OCI-LY7 (cell line): ENCODE measurements at regions not wholly inside any gene's neighbourhood (a gene's known extent, or its start where the extent isn't known, plus 50 kb on each side); places are given as distances from the start of the nearest gene placed in this dataset.
"Not testable (repeated sequence)": the region's sequence is repeated elsewhere in the genome, so short reads cannot be mapped to it uniquely, and the experiment has no call there.

Source experiments
- BruUV-seq: library from RNA; stranded (reverse); fragments of 400-500 nt; replicated peaks from 2 replicates; lab custom pipeline; 2021; lab: Mats Ljungman, UMichigan
- CTCF ChIA-PET: fragments of 300-600 bp; sonication (Branson Sonifier 250); formaldehyde crosslinking; loops from one replicate; lab custom pipeline; 2022; ENCODE audit warnings: antibody characterized with exemption; ENCODE audit not compliant: unreplicated experiment; lab: Charles Lee
- POLR2A ChIA-PET: fragments of 300-600 bp; sonication (Branson Sonifier 250); formaldehyde crosslinking; loops from one replicate; lab custom pipeline; 2022; ENCODE audit warnings: antibody characterized with exemption; lab: Charles Lee
- DNase-seq: peaks from one replicate; pipeline ENCODE4 v3.0.0-alpha.2; 2015; ENCODE audit warnings: low spot score
- H2AFZ ChIP-seq: fragments of 200-600 bp; sonication (generic), shearing (Covaris generic); 2 replicates; pipeline ENCODE4 v1.6.1; 2014; ENCODE audit warnings: mild to moderate bottlenecking, antibody characterized with exemption, low read length, moderate library complexity
- H3K27ac ChIP-seq: fragments of 200-600 bp; sonication (generic); 2 replicates; pipeline ENCODE4 v1.5.1; 2014; ENCODE audit warnings: mixed run types, low read depth, mild to moderate bottlenecking, moderate library complexity, low read length, inconsistent platforms; ENCODE audit not compliant: poor library complexity, severe bottlenecking
- H3K36me3 ChIP-seq: fragments of 200-600 bp; sonication (generic); 2 replicates; pipeline ENCODE4 v1.6.1; 2014; ENCODE audit warnings: mild to moderate bottlenecking, antibody characterized with exemption, low read length, moderate library complexity, mixed read lengths; ENCODE audit not compliant: insufficient read depth
- H3K4me1 ChIP-seq: fragments of 200-600 bp; sonication (generic); 2 replicates; pipeline ENCODE4 v1.5.1; 2014; ENCODE audit warnings: mild to moderate bottlenecking, low read length; ENCODE audit not compliant: insufficient read depth, poor library complexity, severe bottlenecking
- H3K4me2 ChIP-seq: fragments of 200-600 bp; sonication (generic); 2 replicates; pipeline ENCODE4 v1.6.1; 2014; ENCODE audit warnings: mild to moderate bottlenecking, low read length
- H3K4me3 ChIP-seq: fragments of 200-600 bp; sonication (generic); 2 replicates; pipeline ENCODE4 v1.5.1; 2014; ENCODE audit warnings: mild to moderate bottlenecking, low read depth, low read length; ENCODE audit not compliant: poor library complexity, severe bottlenecking
- H3K79me2 ChIP-seq: fragments of 200-600 bp; sonication (generic); 2 replicates; pipeline ENCODE4 v1.6.1; 2016; ENCODE audit warnings: low read depth, mild to moderate bottlenecking, low read length, moderate library complexity, mixed read lengths; ENCODE audit not compliant: insufficient read depth
- H3K9me2 ChIP-seq: fragments of 200-600 bp; sonication (generic); 2 replicates; pipeline ENCODE4 v1.6.1; 2016; ENCODE audit warnings: mild to moderate bottlenecking, low read length, mixed read lengths; ENCODE audit not compliant: insufficient read depth
- H3K9me3 ChIP-seq: fragments of 200-600 bp; sonication (generic); 2 replicates; pipeline ENCODE4 v1.6.1; 2014; ENCODE audit warnings: mild to moderate bottlenecking, mixed run types, low read length, mixed read lengths
- H4K20me1 ChIP-seq: fragments of 200-600 bp; sonication (generic); 2 replicates; pipeline ENCODE4 v1.6.1; 2014; ENCODE audit warnings: mild to moderate bottlenecking, antibody characterized with exemption, low read length, moderate library complexity, mixed read lengths; ENCODE audit not compliant: insufficient read depth
- CTCF ChIP-seq: fragments of 200-600 bp; sonication (generic); conservative IDR thresholded peaks from 2 replicates; pipeline ENCODE4 v1.5.1; 2014; ENCODE audit warnings: mild to moderate bottlenecking, antibody characterized with exemption, low read length, moderate library complexity, mixed read lengths
- EZH2phosphoT487 ChIP-seq: fragments of 200-600 bp; sonication (generic); IDR thresholded peaks from 2 replicates; pipeline ENCODE4 v1.6.1; 2018; ENCODE audit warnings: low read depth, borderline replicate concordance, mild to moderate bottlenecking, mixed run types, antibody characterized with exemption, low read length, moderate library complexity, mixed read lengths
- intact Hi-C: fragments of 100-400 bp; cut with micrococcal nuclease; formaldehyde crosslinking; loops from one replicate; pipeline ENCODE4 v1.10.0; 2022; ENCODE audit not compliant: unreplicated experiment

GRCh38 chr10:16156681-16157080, 280.1 kb upstream of the PTER start:
- H3K79me2 ChIP-seq = no peaks in the 10 kb centered on the region
- TF ChIP-seq EZH2phosphoT487 (no peak), CTCF (no peak)
- H3K4me2 ChIP-seq = no peak overlapping the region
- H3K27ac ChIP-seq = no peak overlapping the region
- no peak for DNase-seq
- POLR2A ChIA-PET = no interaction called here
- no peak overlapping the region for H3K4me3 ChIP-seq
- CTCF ChIA-PET = no interaction called here
- no peaks in the 10 kb centered on the region for H3K4me1 ChIP-seq
- H3K9me3 ChIP-seq = no peaks in the 10 kb centered on the region
- H3K36me3 ChIP-seq = no peaks in the 10 kb centered on the region
- intact Hi-C loops = no loop called here
- H3K9me2 ChIP-seq = no peaks in the 10 kb centered on the region
- no TSS peak for BruUV-seq
- H2AFZ ChIP-seq = no peak overlapping the region
- H4K20me1 ChIP-seq = no peaks in the 10 kb centered on the region

GRCh38 chr10:16165067-16165466, 271.7 kb upstream of the PTER start:
- H3K4me1 ChIP-seq, H2AFZ ChIP-seq, H3K9me2 ChIP-seq, H3K36me3 ChIP-seq, H3K9me3 ChIP-seq, CTCF ChIA-PET, H3K79me2 ChIP-seq, DNase-seq, POLR2A ChIA-PET, H3K4me2 ChIP-seq, intact Hi-C loops, H4K20me1 ChIP-seq, H3K27ac ChIP-seq, H3K4me3 ChIP-seq, BruUV-seq: not testable (repeated sequence)

GRCh38 chr10:16182144-16182543, 254.7 kb upstream of the PTER start:
- H4K20me1 ChIP-seq = no peaks in the 10 kb centered on the region
- no peak overlapping the region for H3K27ac ChIP-seq
- no peaks in the 10 kb centered on the region for H3K36me3 ChIP-seq
- no peaks in the 10 kb centered on the region for H3K4me1 ChIP-seq
- TF ChIP-seq CTCF (no peak), EZH2phosphoT487 (no peak)
- DNase-seq = no peak
- H3K79me2 ChIP-seq = no peaks in the 10 kb centered on the region
- ChIA-PET POLR2A (interaction anchor here (0.7 kb wide), 1 partner anchor 140 kb away, joined by 3 read pairs; no protein-coding TSS in a partner anchor), CTCF (no interaction called here)
- no peaks in the 10 kb centered on the region for H3K9me3 ChIP-seq
- H3K9me2 ChIP-seq = no peaks in the 10 kb centered on the region
- H2AFZ ChIP-seq = no peak overlapping the region
- H3K4me2 ChIP-seq = no peak overlapping the region
- no TSS peak for BruUV-seq
- intact Hi-C loops = no loop called here
- H3K4me3 ChIP-seq = no peak overlapping the region
